ENCODE measurements at regions not wholly inside any gene's neighbourhood (a gene's known extent, or its start where the extent isn't known, plus 50 kb on each side); places are given as distances from the start of the nearest gene placed in this dataset.
"Not testable (repeated sequence)": the region's sequence is repeated elsewhere in the genome, so short reads cannot be mapped to it uniquely, and the experiment has no call there.

DNA sequence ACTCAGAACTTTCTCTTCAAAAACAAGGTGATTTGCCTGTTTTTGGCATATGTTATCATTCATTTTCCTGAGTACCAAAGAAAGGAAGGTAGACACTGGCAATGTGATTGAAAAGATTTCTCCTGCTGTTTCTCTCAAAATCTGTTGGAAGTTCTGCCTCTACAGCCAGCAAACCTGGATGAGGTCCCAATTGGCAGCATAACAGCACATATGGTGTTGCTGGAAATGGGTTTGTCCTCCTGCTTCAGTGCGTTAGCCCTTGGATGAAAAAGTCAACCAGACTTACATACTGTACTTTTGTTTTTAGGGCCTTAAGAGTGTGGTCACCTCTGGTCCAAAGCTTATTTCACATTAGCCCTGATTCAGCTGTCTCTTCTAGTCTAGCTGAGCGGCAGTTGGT lies 237.6 kb upstream of the MME start:
- Histone ChIP-seq H3K9me3 (no peaks in the 10 kb centered on the region), H3K27ac (no peak overlapping the region), H3K4me3 (no peak overlapping the region), H3K4me1 (no peaks in the 10 kb centered on the region), H3K36me3 (no peaks in the 10 kb centered on the region), H3K27me3 (no peaks in the 10 kb centered on the region)
- WGBS, 4 donors: 69 to 81% (median 77%) methylated on average over 2 of the region's 2 CpGs
- TF ChIP-seq POLR2A (IDR thresholded peaks at IDR 0.05): no peak
- TF ChIP-seq, protein P1, sequence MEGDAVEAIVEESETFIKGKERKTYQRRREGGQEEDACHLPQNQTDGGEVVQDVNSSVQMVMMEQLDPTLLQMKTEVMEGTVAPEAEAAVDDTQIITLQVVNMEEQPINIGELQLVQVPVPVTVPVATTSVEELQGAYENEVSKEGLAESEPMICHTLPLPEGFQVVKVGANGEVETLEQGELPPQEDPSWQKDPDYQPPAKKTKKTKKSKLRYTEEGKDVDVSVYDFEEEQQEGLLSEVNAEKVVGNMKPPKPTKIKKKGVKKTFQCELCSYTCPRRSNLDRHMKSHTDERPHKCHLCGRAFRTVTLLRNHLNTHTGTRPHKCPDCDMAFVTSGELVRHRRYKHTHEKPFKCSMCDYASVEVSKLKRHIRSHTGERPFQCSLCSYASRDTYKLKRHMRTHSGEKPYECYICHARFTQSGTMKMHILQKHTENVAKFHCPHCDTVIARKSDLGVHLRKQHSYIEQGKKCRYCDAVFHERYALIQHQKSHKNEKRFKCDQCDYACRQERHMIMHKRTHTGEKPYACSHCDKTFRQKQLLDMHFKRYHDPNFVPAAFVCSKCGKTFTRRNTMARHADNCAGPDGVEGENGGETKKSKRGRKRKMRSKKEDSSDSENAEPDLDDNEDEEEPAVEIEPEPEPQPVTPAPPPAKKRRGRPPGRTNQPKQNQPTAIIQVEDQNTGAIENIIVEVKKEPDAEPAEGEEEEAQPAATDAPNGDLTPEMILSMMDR (IDR thresholded peaks at IDR 0.05): no peak
- intact Hi-C loops (cut with DNase I): no loop called here
- no peak for ATAC-seq
- DNase-seq: no peak

- intact Hi-C loops (cut with DNase I): no loop called here
- DNase-seq (no peak), ATAC-seq (no peak)
- H3K27ac ChIP-seq: no peak overlapping the region
- TF ChIP-seq, protein P1 (IDR thresholded peaks at IDR 0.05): no peak
- no peak for TF ChIP-seq POLR2A (IDR thresholded peaks at IDR 0.05)
- H3K9me3 ChIP-seq: no peaks in the 10 kb centered on the region
- WGBS, 4 donors: 68 to 78% (median 75%) methylated on average over 3 of the region's 3 CpGs
- H3K4me3 ChIP-seq: no peak overlapping the region
- peaks cover 0 to 6% (median 0%) of the 10 kb centered on the region in 12 donors for H3K4me1 ChIP-seq
- H3K27me3 ChIP-seq: no peaks in the 10 kb centered on the region
- no peaks in the 10 kb centered on the region for H3K36me3 ChIP-seq
Measured at GRCh38 chr3:154835639-154836038, 244.5 kb upstream of the MME start.

- intact Hi-C loops (cut with DNase I); DNase-seq; H3K9me3 ChIP-seq; H3K4me1 ChIP-seq; H3K27ac ChIP-seq; ATAC-seq; H3K36me3 ChIP-seq; H3K27me3 ChIP-seq; H3K4me3 ChIP-seq: not testable (repeated sequence)
- 82 to 90% (median 85%) methylated on average over 12 of the region's 12 CpGs for WGBS, 4 donors
Measured at GRCh38 chr3:154834831-154835230, 245.3 kb upstream of the MME start.

DNA sequence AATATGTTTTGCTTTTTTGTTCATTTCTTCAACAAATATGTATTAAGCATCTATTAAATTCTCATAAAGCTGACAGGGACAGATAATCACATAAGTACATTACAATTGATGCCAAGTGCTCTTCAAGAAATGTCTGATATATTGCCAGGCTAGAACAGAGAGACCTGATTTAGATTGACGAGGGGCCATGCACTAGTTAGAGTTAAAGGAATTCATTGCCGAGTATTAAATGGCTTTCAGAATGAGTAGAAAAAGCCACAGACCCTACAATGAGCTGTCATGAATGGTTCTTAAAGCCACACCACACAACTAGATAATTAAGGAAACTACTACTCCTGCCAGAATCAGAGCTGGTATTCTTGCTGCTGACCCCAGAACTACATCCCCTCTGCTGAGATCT lies 250.2 kb upstream of the MME start:
- Histone ChIP-seq H3K9me3 (peaks cover 0 to 11% (median 1%) of the 10 kb centered on the region in 12 donors), H3K4me3 (no peak overlapping the region), H3K27ac (no peak overlapping the region), H3K4me1 (peaks cover 0 to 6% (median 0%) of the 10 kb centered on the region in 12 donors), H3K27me3 (no peaks in the 10 kb centered on the region), H3K36me3 (no peaks in the 10 kb centered on the region)
- TF ChIP-seq, protein P1 (IDR thresholded peaks at IDR 0.05): no peak
- no peak for TF ChIP-seq POLR2A (IDR thresholded peaks at IDR 0.05)
- DNase-seq (no peak), ATAC-seq (no peak)
- 76 to 86% (median 79%) methylated on average over 2 of the region's 2 CpGs for WGBS, 4 donors
- intact Hi-C loops (cut with DNase I): no loop called here

DNA sequence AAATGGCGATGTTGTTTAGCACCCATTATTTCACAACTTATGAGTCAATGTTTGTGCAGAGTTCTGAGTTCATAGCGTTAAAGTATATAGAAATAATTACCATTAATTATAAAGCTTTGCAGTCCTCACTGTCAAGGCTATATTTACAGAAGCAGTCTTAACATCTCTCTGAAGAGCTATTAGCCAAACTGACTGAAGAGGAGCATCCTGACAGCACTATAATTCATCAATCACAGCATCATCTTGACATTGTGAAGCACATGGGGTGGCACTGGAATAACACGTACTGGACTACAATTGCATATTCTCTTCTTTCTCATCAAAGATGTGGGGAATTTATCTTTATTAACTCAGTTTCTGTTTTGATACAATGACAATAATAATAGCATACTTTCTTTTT lies 260.6 kb upstream of the MME start:
- Histone ChIP-seq H3K9me3 (peaks cover 0 to 21% (median 8%) of the 10 kb centered on the region in 12 donors), H3K4me1 (peaks cover 0 to 3% (median 0%) of the 10 kb centered on the region in 12 donors), H3K27me3 (no peaks in the 10 kb centered on the region), H3K4me3 (no peak overlapping the region), H3K36me3 (no peaks in the 10 kb centered on the region), H3K27ac (no peak overlapping the region)
- TF ChIP-seq POLR2A (IDR thresholded peaks at IDR 0.05): no peak
- TF ChIP-seq, protein P1 (IDR thresholded peaks at IDR 0.05): no peak
- WGBS, 4 donors: 91 to 94% (median 92%) methylated on average over 3 of the region's 3 CpGs
- DNase-seq (no peak), ATAC-seq (no peak)
- intact Hi-C loops (cut with DNase I): no loop called here
